ENCODE measurements at regions not wholly inside any gene's neighbourhood (a gene's known extent, or its start where the extent isn't known, plus 50 kb on each side); places are given as distances from the start of the nearest gene placed in this dataset.

- no peak for DNase-seq (ENCODE audit: low spot score)
- TF ChIP-seq CTCF (IDR thresholded peaks at IDR 0.05) = no peak
- no peak for ATAC-seq (ENCODE audit: low FRiP score)
These were observed 346.7 kb downstream of the PDHA2 start for GRCh38 chr4:96186593-96186992.

- DNase-seq (ENCODE audit: low spot score) = no peak
- no peak for ATAC-seq (ENCODE audit: low FRiP score)
- TF ChIP-seq CTCF (IDR thresholded peaks at IDR 0.05) = no peak
These were observed 349.9 kb downstream of the PDHA2 start for GRCh38 chr4:96189761-96190160.

- TF ChIP-seq CTCF (IDR thresholded peaks at IDR 0.05) = no peak
- DNase-seq (ENCODE audit: low spot score) (no peak), ATAC-seq (ENCODE audit: low FRiP score) (no peak)
These were observed 353.2 kb downstream of the PDHA2 start for GRCh38 chr4:96193061-96193460.

- DNase-seq (ENCODE audit: low spot score) (no peak), ATAC-seq (ENCODE audit: low FRiP score) (no peak)
- TF ChIP-seq CTCF (IDR thresholded peaks at IDR 0.05) = no peak
These were observed 355.1 kb downstream of the PDHA2 start for GRCh38 chr4:96194993-96195392.

GRCh38 chr4:96205143-96205936 lies 365.4 kb downstream of the PDHA2 start:
- DNase-seq (ENCODE audit: low spot score) = no peak
- TF ChIP-seq CTCF (IDR thresholded peaks at IDR 0.05) = no peak
- peak; percentile 62 for ATAC-seq (ENCODE audit: low FRiP score)

GRCh38 chr4:96227515-96227914 lies 387.6 kb downstream of the PDHA2 start:
- DNase-seq (ENCODE audit: low spot score) (no peak), ATAC-seq (ENCODE audit: low FRiP score) (no peak)
- no peak for TF ChIP-seq CTCF (IDR thresholded peaks at IDR 0.05)

GRCh38 chr4:96228463-96228862 lies 388.6 kb downstream of the PDHA2 start:
- DNase-seq (ENCODE audit: low spot score) (no peak), ATAC-seq (ENCODE audit: low FRiP score) (no peak)
- TF ChIP-seq CTCF (IDR thresholded peaks at IDR 0.05) = no peak

Measured in omental fat pad (tissue), 3 donors.